Activated naive CD8-positive, alpha-beta T cell treated with anti-CD3 and anti-CD28 coated beads, Interleukin-2, amount 10 ng/mL, durations not matched to agents 7 days and 5 days (primary cell): ENCODE measurements at regions not wholly inside any gene's neighbourhood (a gene's known extent, or its start where the extent isn't known, plus 50 kb on each side); places are given as distances from the start of the nearest gene placed in this dataset.

Experiments
- ATAC-seq: fragments of 150-1000 bp; cut with Tn5 transposase; one replicate; pipeline ENCODE4 v1.10.0; 2021; ENCODE audit warnings: low read depth, moderate library complexity
- POLR2A ChIA-PET: fragments of 350-600 bp; sonication (Branson Sonifier 250); formaldehyde crosslinking; loops from one replicate; lab custom pipeline; 2021; ENCODE audit warnings: antibody characterized with exemption; lab: Charles Lee
- DNase-seq: peaks from one replicate; pipeline ENCODE4 v3.0.0; 2021
- H3K27ac Mint-ChIP-seq: one replicate; pipeline ENCODE4 v1.8.0; 2022; ENCODE audit warnings: mild to moderate bottlenecking, mixed read lengths
- H3K27me3 Mint-ChIP-seq: one replicate; pipeline ENCODE4 v1.8.0; 2022; ENCODE audit warnings: mild to moderate bottlenecking, moderate library complexity, mixed read lengths
- H3K36me3 Mint-ChIP-seq: one replicate; pipeline ENCODE4 v1.8.0; 2021; ENCODE audit warnings: mild to moderate bottlenecking, mixed read lengths
- H3K4me1 Mint-ChIP-seq: one replicate; pipeline ENCODE4 v1.8.0; 2021; ENCODE audit warnings: mixed read lengths
- H3K4me3 Mint-ChIP-seq: one replicate; pipeline ENCODE4 v1.8.0; 2022; ENCODE audit warnings: mild to moderate bottlenecking, moderate library complexity, mixed read lengths
- H3K9me3 Mint-ChIP-seq: one replicate; pipeline ENCODE4 v1.8.0; 2021; ENCODE audit warnings: mixed read lengths

- H3K27ac Mint-ChIP-seq = peak overlapping the region; percentile 97
- no peak for DNase-seq
- H3K36me3 Mint-ChIP-seq = peaks cover 29% of the 10 kb centered on the region
Observed at GRCh38 chr14:97457575-97458085, 660.4 kb downstream of the VRK1 start.

DNA sequence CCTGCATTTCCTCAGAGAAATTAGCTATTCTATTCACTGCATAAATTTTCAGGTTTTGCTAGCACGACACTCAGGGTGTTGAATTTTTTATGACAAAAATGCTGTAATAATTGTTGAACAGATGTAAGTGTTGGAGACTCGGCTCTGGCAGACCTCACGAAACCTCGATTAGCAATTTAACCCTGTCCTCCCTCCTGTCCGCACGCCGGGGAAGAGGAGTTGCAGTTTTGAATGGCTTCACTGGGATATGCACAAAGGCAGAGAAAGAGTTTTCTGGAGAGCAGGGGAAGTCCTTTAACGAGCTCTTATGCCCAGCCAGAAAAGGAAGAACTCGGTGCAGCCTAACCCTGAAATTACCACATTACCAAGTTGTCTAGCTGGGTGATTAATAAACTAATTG, 661.1 kb downstream of the VRK1 start:
- H3K9me3 Mint-ChIP-seq = peaks cover 11% of the 10 kb centered on the region

More at GRCh38 chr14:97457575-97458085, 660.4 kb downstream of the VRK1 start:
- POLR2A ChIA-PET = interaction anchor here (0.7 to 1.6 kb wide), 8 partner anchors 9 to 1814 kb away, joined by 3 to 4 read pairs (median 3); partner anchors contain the start of gene BCL11B
- Mint-ChIP-seq H3K4me3 (peak overlapping the region; percentile 77), H3K27me3 (peaks cover under 1% of the 10 kb centered on the region), H3K9me3 (peaks cover 12% of the 10 kb centered on the region), H3K4me1 (peaks cover 49% of the 10 kb centered on the region)
- no peak for ATAC-seq

GRCh38 chr14:97458661-97459579, 661.7 kb downstream of the VRK1 start:
- no peaks in the 10 kb centered on the region for H3K27me3 Mint-ChIP-seq
- H3K9me3 Mint-ChIP-seq = peaks cover 10% of the 10 kb centered on the region
- peak; percentile 86 for ATAC-seq
- peak; percentile 79 for DNase-seq
- H3K4me1 Mint-ChIP-seq = peaks cover 49% of the 10 kb centered on the region
- POLR2A ChIA-PET = interaction anchor here (0.5 to 1.6 kb wide), 12 partner anchors 11 to 1925 kb away, joined by 3 to 6 read pairs (median 3); partner anchors contain the start of gene BCL11B
- H3K4me3 Mint-ChIP-seq = peak overlapping the region; percentile 77
- peak overlapping the region; percentile 97 for H3K27ac Mint-ChIP-seq
- H3K36me3 Mint-ChIP-seq = peaks cover 40% of the 10 kb centered on the region

More for the DNA sequence above, 661.1 kb downstream of the VRK1 start:
- Mint-ChIP-seq H3K36me3 (peaks cover 35% of the 10 kb centered on the region), H3K4me3 (peak overlapping the region; percentile 77), H3K4me1 (peaks cover 49% of the 10 kb centered on the region), H3K27ac (peak overlapping the region; percentile 97), H3K27me3 (no peaks in the 10 kb centered on the region)
- ATAC-seq = no peak
- no peak for DNase-seq
- POLR2A ChIA-PET = interaction anchor here (0.5 to 1.6 kb wide), 12 partner anchors 10 to 1924 kb away, joined by 3 to 6 read pairs (median 3); partner anchors contain the start of gene BCL11B

GRCh38 chr14:97462081-97462480, 664.9 kb downstream of the VRK1 start:
- Mint-ChIP-seq H3K4me1 (peaks cover 30% of the 10 kb centered on the region), H3K4me3 (no peak overlapping the region), H3K27me3 (no peaks in the 10 kb centered on the region), H3K27ac (no peak overlapping the region), H3K36me3 (peaks cover 57% of the 10 kb centered on the region), H3K9me3 (peaks cover 13% of the 10 kb centered on the region)
- DNase-seq = no peak
- POLR2A ChIA-PET = interaction anchor here (0.5 kb wide), 1 partner anchor 493 kb away, joined by 6 read pairs; no protein-coding TSS in a partner anchor
- no peak for ATAC-seq

DNA sequence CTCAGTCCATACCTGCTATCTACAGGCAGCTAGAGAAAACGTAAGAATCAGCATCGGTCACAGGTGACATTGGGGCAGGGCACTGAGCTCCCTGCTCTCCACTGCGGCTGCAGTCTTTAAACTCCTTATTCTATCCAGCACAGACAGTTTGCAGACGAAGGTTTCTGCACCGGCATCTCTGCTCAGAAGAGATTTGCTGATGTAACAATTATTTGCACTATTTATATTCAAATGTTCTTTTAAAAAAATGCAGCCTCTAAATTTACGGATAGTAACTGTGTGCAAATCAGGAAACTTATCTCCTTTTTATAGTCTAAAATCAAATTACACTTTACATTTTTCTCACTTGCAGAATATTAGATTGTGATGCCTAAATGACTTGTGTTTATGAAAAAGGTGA, 671.0 kb downstream of the VRK1 start:
- DNase-seq (no peak), ATAC-seq (no peak)
- Mint-ChIP-seq H3K4me1 (no peaks in the 10 kb centered on the region), H3K27me3 (no peaks in the 10 kb centered on the region), H3K9me3 (peaks cover 6% of the 10 kb centered on the region), H3K36me3 (peaks cover 46% of the 10 kb centered on the region), H3K27ac (no peak overlapping the region), H3K4me3 (no peak overlapping the region)
- POLR2A ChIA-PET = no interaction called here

GRCh38 chr14:97477353-97477752, 680.2 kb downstream of the VRK1 start:
- DNase-seq (no peak), ATAC-seq (no peak)
- Mint-ChIP-seq H3K36me3 (peaks cover 17% of the 10 kb centered on the region), H3K9me3 (peaks cover 8% of the 10 kb centered on the region), H3K27ac (no peak overlapping the region), H3K4me3 (no peak overlapping the region), H3K27me3 (no peaks in the 10 kb centered on the region), H3K4me1 (peaks cover 4% of the 10 kb centered on the region)
- POLR2A ChIA-PET = no interaction called here

DNA sequence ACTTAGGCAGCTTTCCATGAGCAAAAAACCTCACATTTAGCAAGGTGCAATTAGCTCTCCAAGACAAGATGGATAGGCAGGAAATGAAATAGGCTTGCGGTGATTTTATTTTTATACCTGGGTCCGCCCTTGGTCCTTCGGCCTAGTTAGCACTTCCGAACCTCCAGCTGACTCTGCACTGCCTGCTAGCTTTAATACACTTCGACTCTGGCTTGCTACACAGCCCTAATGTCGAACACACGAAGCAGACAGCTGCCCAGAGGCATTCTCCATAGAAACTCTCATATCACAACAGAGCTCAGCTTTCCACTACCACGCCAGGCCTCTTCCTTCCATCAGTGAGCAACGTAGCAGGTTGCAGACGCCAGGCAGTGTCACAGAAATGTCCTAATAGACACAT, 688.0 kb downstream of the VRK1 start:
- no peaks in the 10 kb centered on the region for H3K36me3 Mint-ChIP-seq
- ATAC-seq (no peak), DNase-seq (no peak)
- no peak overlapping the region for H3K4me3 Mint-ChIP-seq
- peaks cover 2% of the 10 kb centered on the region for H3K4me1 Mint-ChIP-seq
- H3K27ac Mint-ChIP-seq = no peak overlapping the region
- H3K27me3 Mint-ChIP-seq = no peaks in the 10 kb centered on the region
- POLR2A ChIA-PET = no interaction called here
- no peaks in the 10 kb centered on the region for H3K9me3 Mint-ChIP-seq

GRCh38 chr14:97486601-97487120, 689.5 kb downstream of the VRK1 start:
- peaks cover 2% of the 10 kb centered on the region for H3K9me3 Mint-ChIP-seq
- no peak for DNase-seq
- H3K27ac Mint-ChIP-seq = no peak overlapping the region
- no peaks in the 10 kb centered on the region for H3K36me3 Mint-ChIP-seq
- peaks cover 2% of the 10 kb centered on the region for H3K27me3 Mint-ChIP-seq
- no peak overlapping the region for H3K4me3 Mint-ChIP-seq
- POLR2A ChIA-PET = no interaction called here
- H3K4me1 Mint-ChIP-seq = peaks cover 4% of the 10 kb centered on the region
- ATAC-seq = no peak

GRCh38 chr14:97489750-97490149, 692.6 kb downstream of the VRK1 start:
- H3K27ac Mint-ChIP-seq = no peak overlapping the region
- POLR2A ChIA-PET = interaction anchor here (0.9 kb wide), 1 partner anchor 10 kb away, joined by 3 read pairs; no protein-coding TSS in a partner anchor
- no peak overlapping the region for H3K4me3 Mint-ChIP-seq
- H3K9me3 Mint-ChIP-seq = peaks cover 6% of the 10 kb centered on the region
- ATAC-seq = no peak
- peaks cover 3% of the 10 kb centered on the region for H3K36me3 Mint-ChIP-seq
- peaks cover 2% of the 10 kb centered on the region for H3K27me3 Mint-ChIP-seq
- DNase-seq = no peak
- H3K4me1 Mint-ChIP-seq = peaks cover 4% of the 10 kb centered on the region

GRCh38 chr14:97490521-97491070, 693.4 kb downstream of the VRK1 start:
- Mint-ChIP-seq H3K9me3 (peaks cover 6% of the 10 kb centered on the region), H3K4me1 (peaks cover 4% of the 10 kb centered on the region), H3K27ac (no peak overlapping the region), H3K36me3 (peaks cover 3% of the 10 kb centered on the region), H3K27me3 (peaks cover 2% of the 10 kb centered on the region), H3K4me3 (no peak overlapping the region)
- ATAC-seq = no peak
- DNase-seq = no peak
- POLR2A ChIA-PET = no interaction called here

- Mint-ChIP-seq H3K27me3 (peaks cover 2% of the 10 kb centered on the region), H3K9me3 (peaks cover 6% of the 10 kb centered on the region), H3K4me3 (no peak overlapping the region), H3K4me1 (peaks cover 4% of the 10 kb centered on the region), H3K27ac (no peak overlapping the region), H3K36me3 (peaks cover 3% of the 10 kb centered on the region)
- ATAC-seq = no peak
- DNase-seq = no peak
- POLR2A ChIA-PET = no interaction called here
Observed at GRCh38 chr14:97491697-97492096, 694.5 kb downstream of the VRK1 start.

DNA sequence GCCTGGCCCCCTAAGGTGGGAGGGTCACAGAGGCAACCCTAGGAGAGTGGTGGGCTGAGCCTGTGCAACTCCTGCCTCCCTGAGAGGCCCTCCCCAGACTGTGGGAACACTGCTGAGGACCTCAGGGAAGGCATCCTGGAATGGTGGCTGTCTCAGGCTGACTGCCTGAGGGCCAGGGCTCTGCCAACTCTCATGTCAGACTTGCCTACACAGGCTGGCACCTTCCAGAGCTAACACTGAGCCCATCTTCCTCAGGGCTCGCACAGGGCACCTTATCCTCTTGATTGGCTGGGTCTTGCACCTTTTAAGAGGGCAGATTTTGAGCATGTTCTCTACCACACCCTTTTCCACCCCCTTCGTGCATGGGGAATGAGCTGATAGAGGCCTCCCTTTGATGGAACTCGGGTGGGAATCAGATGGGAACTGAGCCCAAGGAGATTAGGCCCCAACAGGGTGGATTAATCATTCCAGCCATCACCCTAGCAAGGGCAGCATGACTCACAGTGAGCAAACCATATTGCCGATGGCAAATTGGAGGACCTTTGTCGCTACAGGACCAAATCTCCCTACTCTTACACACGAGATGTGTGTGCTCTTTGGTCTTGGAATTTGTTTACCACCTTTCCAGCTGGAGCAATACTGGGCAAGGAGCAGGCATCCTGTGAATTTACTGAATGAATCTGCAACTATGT, 702.8 kb downstream of the VRK1 start:
- no peak overlapping the region for H3K4me3 Mint-ChIP-seq
- H3K27ac Mint-ChIP-seq = no peak overlapping the region
- H3K4me1 Mint-ChIP-seq = no peaks in the 10 kb centered on the region
- H3K27me3 Mint-ChIP-seq = no peaks in the 10 kb centered on the region
- no peak for DNase-seq
- H3K36me3 Mint-ChIP-seq = no peaks in the 10 kb centered on the region
- H3K9me3 Mint-ChIP-seq = peaks cover 5% of the 10 kb centered on the region
- ATAC-seq = no peak
- POLR2A ChIA-PET = no interaction called here

- H3K27ac Mint-ChIP-seq = no peak overlapping the region
- H3K36me3 Mint-ChIP-seq = peaks cover 2% of the 10 kb centered on the region
- no peaks in the 10 kb centered on the region for H3K4me1 Mint-ChIP-seq
- H3K9me3 Mint-ChIP-seq = peaks cover 12% of the 10 kb centered on the region
- no peak overlapping the region for H3K4me3 Mint-ChIP-seq
- no peak for DNase-seq
- H3K27me3 Mint-ChIP-seq = no peaks in the 10 kb centered on the region
- POLR2A ChIA-PET = no interaction called here
- ATAC-seq = no peak
Observed at GRCh38 chr14:97506626-97507025, 709.4 kb downstream of the VRK1 start.
